PC-3 (cell line): ENCODE measurements at regions not wholly inside any gene's neighbourhood (a gene's known extent, or its start where the extent isn't known, plus 50 kb on each side); places are given as distances from the start of the nearest gene placed in this dataset.

Experiments used
- ATAC-seq: fragments of 200-7000 bp; cut with Tn5 transposase; 2 replicates; pipeline ENCODE4 v1.9.1; 2020; ENCODE audit warnings: mild to moderate bottlenecking, moderate library complexity
- BruUV-seq: library from RNA; stranded (reverse); fragments of 400-500 nt; replicated peaks from 2 replicates; lab custom pipeline; 2021; lab: Mats Ljungman, UMichigan
- CTCF ChIA-PET: fragments of 300-600 bp; sonication (Branson Sonifier 250); formaldehyde crosslinking; loops from one replicate; lab custom pipeline; 2022; ENCODE audit warnings: antibody characterized with exemption; lab: Charles Lee
- POLR2A ChIA-PET: fragments of 300-600 bp; sonication (Branson Sonifier 250); formaldehyde crosslinking; loops from one replicate; lab custom pipeline; 2022; ENCODE audit warnings: antibody characterized with exemption; ENCODE audit not compliant: unreplicated experiment; lab: Charles Lee
- DNase-seq: peaks from one replicate; pipeline ENCODE4 v3.0.0-alpha.2; 2015
- H2AFZ ChIP-seq: fragments of 300-600 bp; sonication (generic); 2 replicates; pipeline ENCODE4 v1.6.0; 2016; ENCODE audit warnings: antibody characterized with exemption, low read length
- H3F3A ChIP-seq: fragments of 300-600 bp; sonication (generic); one replicate; pipeline ENCODE4 v1.6.0; 2017; ENCODE audit warnings: antibody characterized with exemption, low read length, control low read depth, mild to moderate bottlenecking; ENCODE audit not compliant: unreplicated experiment
- H3K27ac ChIP-seq: fragments of 300-600 bp; sonication (generic); 2 replicates; pipeline ENCODE4 v1.5.1; 2016; ENCODE audit warnings: mild to moderate bottlenecking, low read length
- H3K27me3 ChIP-seq: fragments of 300-600 bp; sonication (generic); 2 replicates; pipeline ENCODE4 v1.6.1; 2016; ENCODE audit warnings: low read length, mixed read lengths
- H3K36me3 ChIP-seq: fragments of 300-600 bp; sonication (generic); 2 replicates; pipeline ENCODE4 v1.6.1; 2016; ENCODE audit warnings: low read depth, mixed run types, low read length, mixed read lengths
- H3K4me1 ChIP-seq: fragments of 300-600 bp; sonication (generic); 2 replicates; pipeline ENCODE4 v1.5.1; 2016; ENCODE audit warnings: low read length; ENCODE audit not compliant: insufficient read depth
- H3K4me2 ChIP-seq: fragments of 300-600 bp; sonication (generic); 2 replicates; pipeline ENCODE4 v1.6.0; 2016; ENCODE audit warnings: low read length
- H3K4me3 ChIP-seq: fragments of 300-600 bp; sonication (generic); 2 replicates; pipeline ENCODE4 v1.5.1; 2016; ENCODE audit warnings: mild to moderate bottlenecking, low read length, mixed read lengths
- H3K79me2 ChIP-seq: fragments of 300-600 bp; sonication (generic); 2 replicates; pipeline ENCODE4 v1.6.1; 2017; ENCODE audit warnings: low read length, mixed read lengths
- H3K9ac ChIP-seq: fragments of 300-600 bp; sonication (generic); 2 replicates; pipeline ENCODE4 v1.6.0; 2016; ENCODE audit warnings: mild to moderate bottlenecking, low read length
- H3K9me2 ChIP-seq: fragments of 300-600 bp; sonication (generic); replicated peaks from 2 replicates; pipeline ENCODE4 v1.6.1; 2016; ENCODE audit warnings: mixed run types, low read length, mixed read lengths
- H3K9me3 ChIP-seq: fragments of 300-600 bp; sonication (generic); 2 replicates; pipeline ENCODE4 v1.6.1; 2016; ENCODE audit warnings: low read length, mixed read lengths
- H4K20me1 ChIP-seq: fragments of 300-600 bp; sonication (generic); 2 replicates; pipeline ENCODE4 v1.6.1; 2016; ENCODE audit warnings: low read length, mixed read lengths
- EZH2 ChIP-seq: fragments of 300-600 bp; sonication (generic); IDR thresholded peaks from one replicate; pipeline ENCODE4 v1.6.1; 2017; ENCODE audit warnings: antibody characterized with exemption, mild to moderate bottlenecking, low read length; ENCODE audit not compliant: unreplicated experiment
- EZH2phosphoT487 ChIP-seq: fragments of 300-600 bp; sonication (generic); IDR thresholded peaks from 2 replicates; pipeline ENCODE4 v1.6.1; 2018; ENCODE audit warnings: mild to moderate bottlenecking, antibody characterized with exemption, low read length, borderline replicate concordance
- intact Hi-C: fragments of 100-400 bp; cut with micrococcal nuclease; formaldehyde crosslinking; loops from 2 replicates; pipeline ENCODE4 v1.9.0; 2023
- TF ChIP-seq, protein P1 (sequence below): fragments of 300-600 bp; sonication (generic); conservative IDR thresholded peaks from 2 replicates; pipeline ENCODE4 v1.5.1; 2017; ENCODE audit warnings: antibody characterized with exemption, low read depth, mild to moderate bottlenecking, low read length

DNA sequence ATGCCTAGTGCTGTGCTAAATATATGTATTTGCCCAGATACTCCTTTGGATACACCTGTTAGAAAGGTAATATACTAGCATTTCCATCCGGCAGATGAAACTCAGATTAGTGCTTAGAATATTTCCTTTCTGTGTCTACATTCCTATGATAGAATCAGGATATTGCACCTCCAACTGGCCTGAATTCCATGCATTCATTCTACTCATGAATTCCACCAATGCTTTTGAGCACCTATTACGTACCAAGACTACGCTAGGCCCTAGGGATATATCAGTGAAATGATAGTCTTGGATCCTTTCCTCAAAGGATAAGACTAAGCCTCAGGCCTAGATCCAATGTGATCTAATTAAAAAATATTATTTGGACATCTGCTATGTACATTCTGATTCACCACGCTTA is 223.8 kb upstream of the SERP2 start:
- no peak overlapping the region for H3K4me3 ChIP-seq
- ChIA-PET POLR2A (no interaction called here), CTCF (no interaction called here)
- H3K9me3 ChIP-seq: no peaks in the 10 kb centered on the region
- no peak for TF ChIP-seq EZH2phosphoT487
- TF ChIP-seq EZH2: no peak
- TF ChIP-seq, protein P1, sequence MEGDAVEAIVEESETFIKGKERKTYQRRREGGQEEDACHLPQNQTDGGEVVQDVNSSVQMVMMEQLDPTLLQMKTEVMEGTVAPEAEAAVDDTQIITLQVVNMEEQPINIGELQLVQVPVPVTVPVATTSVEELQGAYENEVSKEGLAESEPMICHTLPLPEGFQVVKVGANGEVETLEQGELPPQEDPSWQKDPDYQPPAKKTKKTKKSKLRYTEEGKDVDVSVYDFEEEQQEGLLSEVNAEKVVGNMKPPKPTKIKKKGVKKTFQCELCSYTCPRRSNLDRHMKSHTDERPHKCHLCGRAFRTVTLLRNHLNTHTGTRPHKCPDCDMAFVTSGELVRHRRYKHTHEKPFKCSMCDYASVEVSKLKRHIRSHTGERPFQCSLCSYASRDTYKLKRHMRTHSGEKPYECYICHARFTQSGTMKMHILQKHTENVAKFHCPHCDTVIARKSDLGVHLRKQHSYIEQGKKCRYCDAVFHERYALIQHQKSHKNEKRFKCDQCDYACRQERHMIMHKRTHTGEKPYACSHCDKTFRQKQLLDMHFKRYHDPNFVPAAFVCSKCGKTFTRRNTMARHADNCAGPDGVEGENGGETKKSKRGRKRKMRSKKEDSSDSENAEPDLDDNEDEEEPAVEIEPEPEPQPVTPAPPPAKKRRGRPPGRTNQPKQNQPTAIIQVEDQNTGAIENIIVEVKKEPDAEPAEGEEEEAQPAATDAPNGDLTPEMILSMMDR: no peak
- no peak overlapping the region for H3K9ac ChIP-seq
- H3K9me2 ChIP-seq: no peaks in the 10 kb centered on the region
- no peak overlapping the region for H3K27ac ChIP-seq
- H4K20me1 ChIP-seq: no peaks in the 10 kb centered on the region
- H3K79me2 ChIP-seq: no peaks in the 10 kb centered on the region
- intact Hi-C loops: no loop called here
- H3K27me3 ChIP-seq: no peaks in the 10 kb centered on the region
- no peak overlapping the region for H3K4me2 ChIP-seq
- no peak overlapping the region for H2AFZ ChIP-seq
- DNase-seq (no peak), ATAC-seq (no peak)
- no TSS peak for BruUV-seq
- H3K4me1 ChIP-seq: peaks cover 3% of the 10 kb centered on the region; the same call in 1 of the 2 replicates
- H3K36me3 ChIP-seq: no peaks in the 10 kb centered on the region
- H3F3A ChIP-seq: no peaks in the 10 kb centered on the region

DNA sequence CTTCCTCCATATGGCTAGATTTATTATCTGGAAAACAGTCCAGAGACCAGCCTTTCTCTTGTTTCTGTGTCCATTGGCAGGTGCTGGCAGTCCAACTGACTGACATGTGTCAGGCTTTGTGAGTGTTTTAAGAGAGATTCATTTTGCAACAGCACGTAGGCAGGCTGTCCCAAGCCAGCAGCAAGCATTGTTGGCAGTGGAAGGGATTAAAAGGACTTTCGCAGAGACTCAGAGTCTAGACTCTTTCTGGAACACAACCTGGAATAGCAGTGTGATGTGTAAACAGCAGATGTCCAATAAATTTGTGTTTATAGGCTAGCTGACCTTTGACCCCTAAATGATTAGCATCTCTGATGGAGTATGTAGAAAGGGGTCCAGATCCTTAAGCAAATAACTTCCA is 222.2 kb upstream of the SERP2 start:
- H3K79me2 ChIP-seq: no peaks in the 10 kb centered on the region
- CTCF ChIA-PET: no interaction called here
- no peaks in the 10 kb centered on the region for H3F3A ChIP-seq
- no peak for ATAC-seq
- no peaks in the 10 kb centered on the region for H3K36me3 ChIP-seq
- no peak overlapping the region for H3K4me3 ChIP-seq
- no TSS peak for BruUV-seq
- peaks cover 3% of the 10 kb centered on the region; the same call in 1 of the 2 replicates for H3K4me1 ChIP-seq
- no peak overlapping the region for H2AFZ ChIP-seq
- H3K27ac ChIP-seq: no peak overlapping the region
- POLR2A ChIA-PET: no interaction called here
- no peaks in the 10 kb centered on the region for H3K9me2 ChIP-seq
- no peak overlapping the region for H3K9ac ChIP-seq
- H3K27me3 ChIP-seq: no peaks in the 10 kb centered on the region
- intact Hi-C loops: no loop called here
- no peak for DNase-seq
- TF ChIP-seq EZH2phosphoT487 (no peak), EZH2 (no peak)
- TF ChIP-seq, protein P1: no peak
- H4K20me1 ChIP-seq: no peaks in the 10 kb centered on the region
- no peak overlapping the region for H3K4me2 ChIP-seq
- H3K9me3 ChIP-seq: no peaks in the 10 kb centered on the region

DNA sequence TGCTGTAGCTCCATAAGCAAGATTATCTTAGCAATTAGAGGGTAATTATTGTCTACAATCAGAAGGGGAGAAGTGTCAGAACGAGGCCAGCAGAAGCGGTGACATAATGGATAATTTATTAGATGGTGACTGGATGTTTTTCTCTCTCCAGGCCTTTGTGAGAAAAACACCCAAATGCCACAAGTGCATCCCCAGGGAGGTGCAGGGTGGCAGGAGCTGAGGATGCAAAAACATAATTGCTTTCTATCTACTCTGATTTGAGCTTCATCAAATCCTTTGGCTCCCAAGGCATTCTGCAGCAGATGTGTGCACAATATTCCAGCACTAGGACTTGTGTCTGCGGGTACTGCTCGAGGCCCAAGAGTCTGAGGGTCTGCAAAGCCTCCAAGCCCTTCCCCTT is 220.1 kb upstream of the SERP2 start:
- intact Hi-C loops: no loop called here
- peaks cover 9% of the 10 kb centered on the region for H3K4me1 ChIP-seq
- no peaks in the 10 kb centered on the region for H3K36me3 ChIP-seq
- TF ChIP-seq EZH2phosphoT487: no peak
- no peak for TF ChIP-seq EZH2
- TF ChIP-seq, protein P1: no peak
- no peak overlapping the region for H3K4me3 ChIP-seq
- no TSS peak for BruUV-seq
- no peak overlapping the region for H3K4me2 ChIP-seq
- no peaks in the 10 kb centered on the region for H3K27me3 ChIP-seq
- ATAC-seq: no peak
- H3K9me2 ChIP-seq: no peaks in the 10 kb centered on the region
- H3K79me2 ChIP-seq: no peaks in the 10 kb centered on the region
- H3K27ac ChIP-seq: no peak overlapping the region
- no peak overlapping the region for H2AFZ ChIP-seq
- POLR2A ChIA-PET: no interaction called here
- no peak for DNase-seq
- CTCF ChIA-PET: interaction anchor here (0.6 kb wide), 1 partner anchor 156 kb away, joined by 3 read pairs; no protein-coding TSS in a partner anchor
- H4K20me1 ChIP-seq: no peaks in the 10 kb centered on the region
- no peak overlapping the region for H3K9ac ChIP-seq
- H3F3A ChIP-seq: peaks cover 2% of the 10 kb centered on the region
- H3K9me3 ChIP-seq: no peaks in the 10 kb centered on the region
